ENCODE measurements at regions not wholly inside any gene's neighbourhood (a gene's known extent, or its start where the extent isn't known, plus 50 kb on each side); places are given as distances from the start of the nearest gene placed in this dataset.

GRCh38 chr7:46580766-46581165, 659.7 kb upstream of the IGFBP3 start:
- no peak for DNase-seq (ENCODE audit: low read depth in 2 of 2)

- DNase-seq (ENCODE audit: low read depth in 2 of 2): no peak
Observed at GRCh38 chr7:46577394-46577793, 656.3 kb upstream of the IGFBP3 start.

GRCh38 chr7:46576950-46577349, 655.9 kb upstream of the IGFBP3 start:
- no peak for DNase-seq (ENCODE audit: low read depth in 2 of 2)

DNA sequence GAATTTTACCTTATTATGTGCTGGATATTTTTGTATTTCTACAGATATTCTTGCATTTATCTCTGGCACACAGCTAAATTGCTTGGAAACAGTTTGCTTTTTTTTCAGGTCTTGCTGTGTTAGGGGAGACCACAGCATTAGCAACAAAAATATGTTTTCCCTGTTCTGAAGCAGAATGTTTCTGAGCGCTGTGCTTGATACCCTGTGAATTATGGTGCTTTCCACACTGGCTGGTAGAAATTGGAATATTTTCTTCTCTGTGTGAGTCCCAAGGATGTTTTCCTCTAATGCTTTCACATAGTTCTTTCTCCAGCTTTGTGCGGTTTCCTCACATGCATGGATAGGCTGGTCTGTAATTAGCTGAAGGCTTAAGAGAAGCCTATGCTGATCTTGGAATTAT, 651.6 kb upstream of the IGFBP3 start:
- no peak for DNase-seq (ENCODE audit: low read depth in 2 of 2)

GRCh38 chr7:46571996-46572395, 650.9 kb upstream of the IGFBP3 start:
- DNase-seq (ENCODE audit: low read depth in 2 of 2): no peak

DNA sequence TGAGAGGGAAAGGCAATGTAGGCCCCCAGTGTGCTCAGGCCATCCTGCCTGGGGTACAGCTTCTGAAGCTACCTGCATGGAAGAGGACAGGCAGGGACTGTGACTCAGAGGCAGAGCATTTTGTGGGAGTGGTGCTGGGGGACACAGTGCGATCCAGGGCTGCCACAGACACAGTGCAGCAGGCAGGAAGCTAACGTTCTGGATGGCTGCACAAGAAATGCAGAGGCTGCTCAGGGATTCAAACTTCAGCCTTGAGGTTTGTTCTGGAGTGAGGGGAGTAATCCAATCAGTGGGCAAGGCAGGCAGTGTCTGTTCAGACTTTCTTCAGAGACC, 648.0 kb upstream of the IGFBP3 start:
- no peak for DNase-seq (ENCODE audit: low read depth in 2 of 2)

GRCh38 chr7:46568420-46569132, 647.5 kb upstream of the IGFBP3 start:
- no peak for DNase-seq (ENCODE audit: low read depth in 2 of 2)

GRCh38 chr7:46567858-46568257, 646.8 kb upstream of the IGFBP3 start:
- no peak for DNase-seq (ENCODE audit: low read depth in 2 of 2)

GRCh38 chr7:46566097-46566774, 645.2 kb upstream of the IGFBP3 start:
- DNase-seq (ENCODE audit: low read depth in 2 of 2): no peak

DNA sequence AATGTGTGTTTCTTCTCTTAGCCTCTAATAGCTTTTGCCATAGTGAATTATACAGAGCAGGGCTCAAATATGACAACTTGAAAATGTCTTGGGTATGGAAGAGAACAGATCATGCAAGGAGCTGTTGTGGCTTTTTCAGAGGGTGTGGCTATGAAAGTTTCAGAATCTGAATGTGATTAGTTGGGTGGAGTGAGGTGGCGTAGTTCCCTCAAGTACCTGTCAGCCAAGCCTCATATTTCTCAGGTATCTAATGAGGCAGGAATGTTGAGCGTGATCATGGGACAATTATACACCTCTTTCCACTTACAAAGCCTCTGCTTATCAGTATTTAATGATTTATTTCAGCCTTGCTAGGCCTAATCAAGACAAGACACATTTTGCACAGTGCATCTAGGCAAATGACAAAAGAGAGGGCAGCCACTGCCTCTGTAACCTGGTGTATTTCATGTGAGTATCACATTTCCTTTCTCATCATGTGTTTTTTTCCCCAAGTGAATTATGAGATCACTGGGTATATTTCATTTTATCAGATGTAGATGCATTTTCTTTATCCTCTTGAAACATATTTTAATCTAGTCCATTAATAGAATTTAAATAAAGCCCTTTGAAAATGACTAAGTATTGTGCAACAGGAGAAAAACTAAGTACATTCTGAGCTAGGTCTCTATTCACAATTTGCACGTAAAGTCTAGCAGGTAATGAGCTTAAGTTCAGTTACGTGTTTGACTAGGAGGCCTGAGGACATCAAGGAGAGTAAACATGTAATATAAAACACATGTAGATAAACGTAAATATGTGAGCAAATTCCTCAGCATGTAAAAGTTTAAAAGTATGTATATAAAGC, 644.4 kb upstream of the IGFBP3 start:
- DNase-seq (ENCODE audit: low read depth in 2 of 2): no peak

DNA sequence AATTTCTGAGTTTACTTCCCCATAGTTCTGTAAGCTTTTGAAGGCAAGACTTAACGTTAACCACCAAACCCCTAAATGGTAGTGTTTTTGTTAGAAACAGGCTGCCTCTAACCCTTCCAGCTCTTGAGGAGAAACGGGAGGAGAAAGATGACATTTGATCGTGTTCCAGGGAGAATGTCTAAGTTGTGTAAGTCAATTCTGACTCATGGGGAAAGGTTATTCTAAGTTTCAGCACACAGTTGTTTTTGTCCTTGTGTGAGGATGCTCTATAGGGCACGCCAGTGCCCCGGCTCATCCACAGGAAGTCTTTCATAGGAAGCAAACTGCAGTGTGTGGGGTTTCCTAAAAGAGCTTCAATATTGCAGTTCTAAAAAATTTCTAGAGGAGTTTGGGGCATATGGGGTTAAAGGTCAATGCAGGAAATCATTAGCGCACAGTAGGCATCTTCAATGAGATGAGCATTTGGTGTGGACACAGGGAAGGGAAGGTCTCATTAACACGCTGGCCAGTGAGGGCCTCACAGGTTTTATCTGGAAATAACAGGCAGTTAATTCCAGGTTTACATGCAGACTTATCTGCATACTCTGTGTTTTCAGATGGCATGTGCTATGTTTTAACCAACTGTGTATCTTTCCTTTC, 638.2 kb upstream of the IGFBP3 start:
- peak; percentile 64 to 67 for DNase-seq (ENCODE audit: low read depth in 2 of 2)

- peak in 1 of 2 experiments; percentile 35 for DNase-seq (ENCODE audit: low read depth in 2 of 2)
Observed at GRCh38 chr7:46558482-46559193, 637.6 kb upstream of the IGFBP3 start.

DNA sequence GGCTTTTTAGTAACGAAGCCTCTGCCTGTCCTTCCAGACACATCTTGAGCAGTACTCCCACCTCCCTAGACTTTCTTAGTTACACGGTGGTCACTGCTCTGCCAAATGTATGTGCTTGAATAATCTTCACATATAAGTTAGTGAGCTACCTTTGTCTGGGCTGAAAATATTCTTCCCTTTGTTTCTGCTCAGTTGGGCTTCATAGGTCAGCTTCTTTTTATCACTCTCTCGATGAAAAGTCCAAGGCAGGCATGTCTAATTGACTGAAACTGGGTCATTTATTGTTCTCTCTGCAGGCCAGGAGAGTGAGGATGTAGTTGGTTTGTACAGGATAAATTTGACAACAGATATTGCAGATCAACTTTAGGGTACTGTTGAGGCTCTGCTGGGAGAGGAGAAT, 636.7 kb upstream of the IGFBP3 start:
- no peak for DNase-seq (ENCODE audit: low read depth in 2 of 2)

- DNase-seq (ENCODE audit: low read depth in 2 of 2): no peak
Observed at GRCh38 chr7:46557295-46557711, 636.2 kb upstream of the IGFBP3 start.

DNA sequence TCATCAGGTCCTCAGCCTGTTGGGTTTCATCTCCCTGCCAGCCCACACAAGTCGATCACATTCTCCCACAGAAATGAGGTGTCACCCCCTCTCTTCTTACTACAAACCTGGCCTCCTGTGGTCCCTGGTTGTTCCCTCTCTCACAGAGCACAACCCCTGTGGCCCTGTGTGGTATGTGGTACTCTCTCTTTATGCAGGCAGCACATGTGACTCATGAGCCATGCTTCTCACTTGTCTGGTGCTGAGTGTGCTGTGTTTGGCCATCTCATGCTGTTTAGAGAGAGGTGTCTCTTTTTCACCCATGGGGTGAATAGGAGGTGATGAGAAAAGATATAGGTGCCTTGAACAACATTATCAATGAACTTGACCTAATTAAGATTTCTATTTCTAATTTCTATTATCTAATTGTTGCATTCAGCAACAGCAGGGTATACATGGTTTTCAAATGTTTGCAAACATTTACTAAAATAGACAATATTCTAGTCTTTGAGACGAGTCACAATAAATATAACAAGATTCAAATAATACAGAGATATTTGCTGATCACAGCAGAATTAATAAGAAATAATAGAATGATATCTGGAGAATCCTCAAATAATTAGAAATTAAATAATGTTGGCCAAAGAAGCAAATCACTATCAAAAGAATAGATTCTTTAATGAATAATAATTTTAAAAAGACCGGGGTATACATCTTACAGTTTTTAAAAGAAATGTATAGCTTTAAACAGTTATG, 633.8 kb upstream of the IGFBP3 start:
- no peak for DNase-seq (ENCODE audit: low read depth in 2 of 2)

- DNase-seq (ENCODE audit: low read depth in 2 of 2): no peak
Observed at GRCh38 chr7:46551603-46552002, 630.5 kb upstream of the IGFBP3 start.

DNA sequence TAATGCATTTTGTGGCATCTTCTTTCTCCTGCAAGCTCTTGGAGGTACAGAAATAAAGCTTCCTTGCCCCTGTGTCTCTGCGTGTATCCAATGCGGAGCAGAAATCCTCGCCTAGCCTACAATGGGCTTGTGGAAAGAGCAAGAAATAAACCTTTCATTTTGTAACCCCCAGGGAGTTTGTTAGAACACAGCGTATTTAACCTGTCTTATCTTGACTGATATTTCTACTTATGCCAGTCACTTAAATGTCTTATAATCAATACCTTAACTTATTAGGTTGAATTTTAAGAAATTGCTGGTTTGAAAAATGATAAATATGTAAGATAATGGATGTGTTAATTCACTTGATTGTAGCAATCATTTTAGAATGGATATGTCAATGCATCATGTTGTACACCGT, 629.8 kb upstream of the IGFBP3 start:
- no peak for DNase-seq (ENCODE audit: low read depth in 2 of 2)

DNA sequence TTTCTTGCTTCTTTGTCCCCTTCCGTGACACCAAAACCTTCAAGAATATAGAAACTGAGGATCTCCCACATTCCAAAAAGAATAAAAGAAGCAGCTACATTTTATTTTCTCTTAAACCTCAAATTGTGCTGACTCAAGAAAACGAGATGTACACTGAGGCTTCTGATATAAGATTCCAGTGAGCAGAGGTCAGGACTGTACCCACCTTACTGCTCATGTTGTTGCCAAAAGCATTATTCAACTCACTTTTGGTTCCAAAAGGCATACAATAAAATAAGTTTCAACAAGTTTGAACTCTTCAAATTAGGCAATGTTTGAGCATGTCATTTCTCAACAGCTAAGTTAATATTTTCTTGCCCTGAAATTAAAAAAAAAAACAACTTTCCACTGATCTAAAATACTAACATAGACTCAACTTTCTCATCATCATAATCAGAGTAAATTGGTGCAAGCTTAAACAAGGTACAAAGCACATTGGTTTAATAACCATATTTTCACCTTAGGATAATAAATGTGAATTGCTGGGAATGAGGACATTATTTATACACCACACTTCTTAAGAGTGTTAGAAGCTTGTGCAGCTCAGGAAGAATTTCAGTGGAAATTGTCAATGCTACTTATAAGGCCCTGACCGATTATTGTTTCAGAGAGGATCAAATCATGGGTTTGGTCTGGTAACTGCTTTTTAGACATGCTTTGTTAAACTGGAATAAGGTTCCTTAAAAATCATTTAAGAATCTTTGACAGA, 629.0 kb upstream of the IGFBP3 start:
- DNase-seq (ENCODE audit: low read depth in 2 of 2): no peak

DNA sequence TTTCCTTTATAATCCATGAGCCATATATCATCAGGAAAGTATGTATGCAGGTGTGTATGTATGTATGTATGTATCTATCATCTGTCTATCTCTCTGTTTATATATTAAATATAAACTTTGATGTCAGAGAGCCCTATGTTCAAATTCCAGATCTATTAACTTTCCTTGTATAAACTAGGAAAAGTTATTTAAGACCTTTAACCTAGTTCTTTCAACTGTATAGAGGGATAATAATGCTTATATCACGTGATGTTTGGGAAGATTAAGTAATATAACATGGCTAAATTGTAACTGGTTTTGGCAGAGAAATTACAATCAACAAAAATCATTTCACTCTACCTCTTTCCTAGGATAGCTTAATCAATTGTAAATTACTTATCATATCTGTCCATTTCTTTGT, 628.3 kb upstream of the IGFBP3 start:
- DNase-seq (ENCODE audit: low read depth in 2 of 2): no peak

DNA sequence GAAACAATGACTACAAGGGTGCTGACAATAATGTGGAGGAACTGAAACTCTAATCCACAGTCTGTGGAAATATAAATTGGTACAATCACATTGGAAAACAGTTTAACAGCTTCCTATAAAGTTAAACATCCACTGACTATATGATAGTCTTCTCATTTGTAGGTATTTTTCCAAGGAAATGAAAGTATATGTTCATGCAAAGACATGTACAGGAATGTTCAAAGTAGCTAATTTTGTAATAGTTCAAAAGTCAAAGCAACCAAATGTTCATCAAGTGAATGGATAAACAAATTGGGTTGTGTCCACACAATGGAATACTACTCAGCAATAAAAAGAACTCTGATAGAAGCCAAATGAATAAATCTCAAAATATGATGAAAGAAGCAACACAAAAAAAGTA, 626.0 kb upstream of the IGFBP3 start:
- no peak for DNase-seq (ENCODE audit: low read depth in 2 of 2)
